AG09309 (cell line): ENCODE measurements at regions not wholly inside any gene's neighbourhood (a gene's known extent, or its start where the extent isn't known, plus 50 kb on each side); places are given as distances from the start of the nearest gene placed in this dataset.

ENCODE experiments used
- DNase-seq: peaks from one replicate; pipeline ENCODE4 v3.0.0-alpha.2; 2010; ENCODE audit warnings: low read depth
- H3K4me3 ChIP-seq: 2 replicates; pipeline ENCODE4 v1.5.1; 2011; ENCODE audit warnings: mild to moderate bottlenecking, low read depth, low read length, moderate library complexity; ENCODE audit not compliant: control insufficient read depth
- TF ChIP-seq, protein P1 (sequence below): IDR thresholded peaks from 2 replicates; pipeline ENCODE4 v1.5.1; 2011; ENCODE audit warnings: mild to moderate bottlenecking, low read depth, low read length, inconsistent platforms; ENCODE audit not compliant: insufficient read depth, control insufficient read depth; ENCODE audit errors: missing control alignments

DNA sequence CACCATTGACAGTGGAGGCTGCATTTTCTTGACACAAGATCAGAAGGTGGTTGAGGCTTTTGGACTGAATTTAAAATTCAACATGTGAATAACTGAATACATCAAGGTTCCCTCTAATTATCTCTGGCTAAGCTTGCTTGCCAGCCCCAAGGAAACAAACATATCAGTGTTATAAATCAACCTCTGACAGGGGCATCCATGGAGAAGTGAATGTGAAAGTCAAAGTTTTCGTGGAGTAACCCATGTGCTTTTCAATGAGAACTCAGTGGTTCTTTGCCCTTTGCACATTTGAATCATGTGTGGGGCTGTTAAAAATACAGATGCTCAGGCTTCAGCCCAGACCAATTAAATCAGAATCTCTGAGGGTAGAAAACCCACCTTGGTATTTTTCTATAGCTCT lies 128.9 kb downstream of the LRRC70 start:
- DNase-seq: no peak
- no peak overlapping the region for H3K4me3 ChIP-seq
- TF ChIP-seq, protein P1, sequence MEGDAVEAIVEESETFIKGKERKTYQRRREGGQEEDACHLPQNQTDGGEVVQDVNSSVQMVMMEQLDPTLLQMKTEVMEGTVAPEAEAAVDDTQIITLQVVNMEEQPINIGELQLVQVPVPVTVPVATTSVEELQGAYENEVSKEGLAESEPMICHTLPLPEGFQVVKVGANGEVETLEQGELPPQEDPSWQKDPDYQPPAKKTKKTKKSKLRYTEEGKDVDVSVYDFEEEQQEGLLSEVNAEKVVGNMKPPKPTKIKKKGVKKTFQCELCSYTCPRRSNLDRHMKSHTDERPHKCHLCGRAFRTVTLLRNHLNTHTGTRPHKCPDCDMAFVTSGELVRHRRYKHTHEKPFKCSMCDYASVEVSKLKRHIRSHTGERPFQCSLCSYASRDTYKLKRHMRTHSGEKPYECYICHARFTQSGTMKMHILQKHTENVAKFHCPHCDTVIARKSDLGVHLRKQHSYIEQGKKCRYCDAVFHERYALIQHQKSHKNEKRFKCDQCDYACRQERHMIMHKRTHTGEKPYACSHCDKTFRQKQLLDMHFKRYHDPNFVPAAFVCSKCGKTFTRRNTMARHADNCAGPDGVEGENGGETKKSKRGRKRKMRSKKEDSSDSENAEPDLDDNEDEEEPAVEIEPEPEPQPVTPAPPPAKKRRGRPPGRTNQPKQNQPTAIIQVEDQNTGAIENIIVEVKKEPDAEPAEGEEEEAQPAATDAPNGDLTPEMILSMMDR: no peak

DNA sequence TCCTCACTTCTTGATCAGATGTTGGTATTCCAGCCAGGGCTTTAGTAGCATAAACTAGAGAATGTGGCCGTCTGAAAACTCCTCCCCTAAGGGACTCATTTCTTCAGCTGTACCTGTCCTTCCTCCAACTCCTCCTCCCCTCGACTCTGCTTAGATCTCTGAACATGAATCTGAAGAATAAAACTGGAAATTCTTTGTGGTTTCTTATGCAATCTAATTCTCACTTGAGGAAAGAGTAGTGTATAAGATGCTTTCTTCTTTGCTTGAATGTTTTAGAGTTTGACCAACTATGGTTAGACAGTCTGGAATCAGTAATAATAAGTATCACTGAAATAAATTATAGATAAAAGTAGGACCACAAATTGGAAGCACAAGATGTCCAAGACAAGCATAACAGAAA lies 128.5 kb downstream of the LRRC70 start:
- no peak overlapping the region for H3K4me3 ChIP-seq
- TF ChIP-seq, protein P1: no peak
- DNase-seq: no peak

DNA sequence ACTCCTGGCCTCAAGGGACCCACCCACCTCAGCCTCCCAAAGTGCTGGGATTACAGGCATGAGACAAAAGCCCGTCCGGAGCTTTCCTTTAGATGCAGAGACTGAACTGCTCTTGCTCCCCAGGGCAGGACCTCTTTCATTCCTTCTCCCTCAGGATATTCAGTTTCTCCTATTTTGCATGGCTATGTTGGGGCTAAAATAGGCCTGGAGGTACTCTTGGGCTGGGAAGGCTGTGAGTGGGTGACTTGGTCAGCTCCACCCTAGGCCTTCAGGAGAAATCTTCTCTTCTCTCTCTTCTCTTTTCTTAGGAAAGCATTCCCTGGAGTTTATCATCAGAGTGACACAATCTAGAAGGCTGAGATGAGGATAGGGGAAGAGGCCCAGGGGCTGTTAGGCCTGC lies 126.4 kb downstream of the LRRC70 start:
- no peak for DNase-seq
- H3K4me3 ChIP-seq: no peak overlapping the region
- TF ChIP-seq, protein P1: no peak

- no peak for DNase-seq
- H3K4me3 ChIP-seq: no peak overlapping the region
- TF ChIP-seq, protein P1: no peak
These were observed 123.5 kb downstream of the LRRC70 start for GRCh38 chr5:62702126-62702525.

DNA sequence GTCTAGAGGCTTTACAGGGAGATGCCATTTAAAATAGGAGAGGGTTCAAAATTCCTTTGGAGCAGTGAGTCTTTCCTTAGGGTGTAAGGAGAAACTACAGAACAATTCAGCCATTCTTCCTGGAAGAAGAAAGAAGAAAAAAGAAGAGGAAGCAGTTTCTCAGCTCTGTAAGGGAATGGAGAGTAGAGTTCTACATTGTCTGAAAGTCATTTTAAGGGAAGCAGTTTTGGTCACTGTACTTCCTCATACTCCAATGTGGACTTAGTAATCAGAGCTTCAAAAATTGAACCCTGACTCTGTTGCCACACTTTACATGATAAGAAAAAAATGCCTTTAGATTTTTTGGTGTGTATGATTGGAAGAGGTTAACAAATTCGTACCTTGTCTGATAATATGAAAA lies 122.4 kb downstream of the LRRC70 start:
- no peak overlapping the region for H3K4me3 ChIP-seq
- DNase-seq: no peak
- TF ChIP-seq, protein P1: no peak

DNA sequence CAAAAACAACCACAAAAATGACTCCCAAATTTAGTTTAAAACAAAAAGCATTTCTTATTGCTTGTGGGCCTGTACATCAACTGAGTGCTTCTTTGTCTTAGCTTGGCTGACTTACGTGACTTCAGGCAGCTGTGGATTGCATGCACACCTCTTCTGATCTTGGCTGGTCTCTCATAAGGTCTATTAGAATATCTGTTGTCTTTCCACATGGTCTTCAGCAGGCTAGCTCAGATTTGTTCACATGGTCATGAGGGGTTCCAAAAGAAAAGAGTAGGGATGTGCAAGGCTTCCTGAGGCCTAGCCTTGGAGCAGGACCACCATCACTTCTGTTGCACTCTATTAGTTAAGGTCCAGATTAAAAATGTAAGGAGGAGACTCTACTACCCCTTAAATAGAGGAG lies 120.1 kb downstream of the LRRC70 start:
- TF ChIP-seq, protein P1: no peak
- no peak overlapping the region for H3K4me3 ChIP-seq
- no peak for DNase-seq

GRCh38 chr5:62695274-62695673 lies 116.7 kb downstream of the LRRC70 start:
- TF ChIP-seq, protein P1: no peak
- no peak overlapping the region for H3K4me3 ChIP-seq
- no peak for DNase-seq
